NT2/D1 (cell line): ENCODE measurements at regions not wholly inside any gene's neighbourhood (a gene's known extent, or its start where the extent isn't known, plus 50 kb on each side); places are given as distances from the start of the nearest gene placed in this dataset.

Source experiments
- SUZ12 ChIP-seq: IDR thresholded peaks from 2 replicates; pipeline ENCODE4 v1.6.1; 2011; ENCODE audit not compliant: insufficient read length, insufficient read depth; ENCODE audit errors: extremely low read depth
- YY1 ChIP-seq: IDR thresholded peaks from 2 replicates; pipeline ENCODE4 v1.6.1; 2011; ENCODE audit not compliant: insufficient read length, insufficient read depth
- ZNF274 ChIP-seq: IDR thresholded peaks from 2 replicates; pipeline ENCODE4 v1.6.1; 2011; ENCODE audit warnings: mild to moderate bottlenecking, low read depth, low read length

GRCh38 chr1:99506631-99507030 is 139.3 kb upstream of the PALMD start:
- TF ChIP-seq ZNF274 (no peak), YY1 (no peak), SUZ12 (no peak)
